KMS-11 (cell line): ENCODE measurements at regions not wholly inside any gene's neighbourhood (a gene's known extent, or its start where the extent isn't known, plus 50 kb on each side); places are given as distances from the start of the nearest gene placed in this dataset.
"Not testable (repeated sequence)": the region's sequence is repeated elsewhere in the genome, so short reads cannot be mapped to it uniquely, and the experiment has no call there.

Experiments used
- H2AFZ ChIP-seq: fragments of 200-600 bp; sonication (generic); 2 replicates; pipeline ENCODE4 v1.6.1; 2016; ENCODE audit warnings: antibody characterized with exemption, mixed run types, low read depth
- H3K27ac ChIP-seq: fragments of 200-600 bp; sonication (generic); 2 replicates; pipeline ENCODE4 v1.6.1; 2016; ENCODE audit warnings: mild to moderate bottlenecking, mixed run types
- H3K27me3 ChIP-seq: fragments of 200-600 bp; sonication (generic); 2 replicates; pipeline ENCODE4 v1.6.1; 2017; ENCODE audit warnings: mild to moderate bottlenecking, low read depth, mixed run types, moderate library complexity; ENCODE audit not compliant: insufficient read depth
- H3K36me3 ChIP-seq: fragments of 200-600 bp; sonication (generic); 2 replicates; pipeline ENCODE4 v1.6.1; 2017; ENCODE audit warnings: mild to moderate bottlenecking, mixed run types; ENCODE audit not compliant: insufficient read depth
- H3K4me1 ChIP-seq: fragments of 200-600 bp; sonication (generic); 2 replicates; pipeline ENCODE4 v1.6.1; 2016; ENCODE audit warnings: mild to moderate bottlenecking, low read depth, mixed run types; ENCODE audit not compliant: poor library complexity, severe bottlenecking
- H3K4me2 ChIP-seq: fragments of 200-600 bp; sonication (generic); 2 replicates; pipeline ENCODE4 v1.7.0; 2016; ENCODE audit warnings: mild to moderate bottlenecking, mixed run types
- H3K4me3 ChIP-seq: fragments of 200-600 bp; sonication (generic); IDR thresholded peaks from 2 replicates; pipeline ENCODE4 v1.6.1; 2017; ENCODE audit warnings: low read depth, low read length, mixed read lengths; ENCODE audit not compliant: insufficient read depth
- H3K79me2 ChIP-seq: fragments of 200-600 bp; sonication (generic); 2 replicates; pipeline ENCODE4 v1.6.1; 2016; ENCODE audit warnings: low read depth, mixed run types; ENCODE audit not compliant: insufficient read depth
- H3K9ac ChIP-seq: fragments of 200-600 bp; sonication (generic); 2 replicates; pipeline ENCODE4 v1.6.1; 2016; ENCODE audit warnings: mild to moderate bottlenecking, mixed run types
- H4K20me1 ChIP-seq: fragments of 200-600 bp; sonication (generic); 2 replicates; pipeline ENCODE4 v1.6.1; 2016; ENCODE audit warnings: mild to moderate bottlenecking, mixed run types; ENCODE audit not compliant: insufficient read depth
- CTCF ChIP-seq: fragments of 200-600 bp; sonication (generic); conservative IDR thresholded peaks from 2 replicates; pipeline ENCODE4 v1.6.1; 2017; ENCODE audit warnings: low read depth, mild to moderate bottlenecking, antibody characterized with exemption, low read length, moderate library complexity, mixed read lengths

GRCh38 chr4:81673961-81674360, 202.3 kb upstream of the RASGEF1B start:
- Histone ChIP-seq H4K20me1 (no peaks in the 10 kb centered on the region), H3K4me3 (no peak overlapping the region), H3K9ac (no peak overlapping the region), H3K27me3 (no peaks in the 10 kb centered on the region), H3K4me2 (no peak overlapping the region), H3K4me1 (peaks cover 3% of the 10 kb centered on the region), H2AFZ (no peak overlapping the region), H3K36me3 (no peaks in the 10 kb centered on the region), H3K27ac (no peak overlapping the region), H3K79me2 (no peaks in the 10 kb centered on the region)
- no peak for TF ChIP-seq CTCF

GRCh38 chr4:81668328-81668727, 196.6 kb upstream of the RASGEF1B start:
- H2AFZ ChIP-seq = peak overlapping the region; percentile 63; the same call in 1 of the 2 replicates
- not testable (repeated sequence) for H3K4me3 ChIP-seq

GRCh38 chr4:81667539-81667938, 195.8 kb upstream of the RASGEF1B start:
- peaks cover 68% of the 10 kb centered on the region for H3K4me1 ChIP-seq
- no peak for TF ChIP-seq CTCF
- H2AFZ ChIP-seq = peak overlapping the region; percentile 63
- no peak overlapping the region for H3K4me3 ChIP-seq
- no peaks in the 10 kb centered on the region for H3K79me2 ChIP-seq
- no peaks in the 10 kb centered on the region for H4K20me1 ChIP-seq
- no peaks in the 10 kb centered on the region for H3K27me3 ChIP-seq
- peak overlapping the region; percentile 61; the same call in 1 of the 2 replicates for H3K9ac ChIP-seq
- peak overlapping the region; percentile 93 for H3K4me2 ChIP-seq
- peak overlapping the region; percentile 98 for H3K27ac ChIP-seq
- no peaks in the 10 kb centered on the region for H3K36me3 ChIP-seq

More at GRCh38 chr4:81668328-81668727, 196.6 kb upstream of the RASGEF1B start:
- peak overlapping the region; percentile 98 for H3K27ac ChIP-seq
- not testable (repeated sequence) for H3K79me2 ChIP-seq, H3K27me3 ChIP-seq, H4K20me1 ChIP-seq, H3K36me3 ChIP-seq
- H3K9ac ChIP-seq = peak overlapping the region; percentile 61; the same call in 1 of the 2 replicates
- H3K4me1 ChIP-seq = peaks cover 60% of the 10 kb centered on the region
- H3K4me2 ChIP-seq = peak overlapping the region; percentile 93

GRCh38 chr4:81666491-81666890, 194.8 kb upstream of the RASGEF1B start:
- Histone ChIP-seq H4K20me1 (no peaks in the 10 kb centered on the region), H3K27me3 (no peaks in the 10 kb centered on the region), H2AFZ (0 out of 2 replicates have a peak overlapping the region, but pooled peaks have one; percentile 63), H3K36me3 (no peaks in the 10 kb centered on the region), H3K79me2 (no peaks in the 10 kb centered on the region), H3K4me3 (no peak overlapping the region), H3K4me2 (peak overlapping the region; percentile 93), H3K9ac (peak overlapping the region; percentile 61; the same call in 1 of the 2 replicates), H3K27ac (peak overlapping the region; percentile 98), H3K4me1 (peaks cover 68% of the 10 kb centered on the region)
- TF ChIP-seq CTCF = no peak

- H3K79me2 ChIP-seq = no peaks in the 10 kb centered on the region
- no peak overlapping the region for H3K4me3 ChIP-seq
- H2AFZ ChIP-seq = peak overlapping the region; percentile 1; the same call in 1 of the 2 replicates
- no peaks in the 10 kb centered on the region for H3K36me3 ChIP-seq
- H3K27me3 ChIP-seq = no peaks in the 10 kb centered on the region
- H4K20me1 ChIP-seq = no peaks in the 10 kb centered on the region
- peak overlapping the region; percentile 93 for H3K4me2 ChIP-seq
- peak overlapping the region; percentile 98 for H3K27ac ChIP-seq
- H3K9ac ChIP-seq = peak overlapping the region; percentile 23; the same call in 1 of the 2 replicates
- no peak for TF ChIP-seq CTCF
- H3K4me1 ChIP-seq = peaks cover 68% of the 10 kb centered on the region
These were observed 193.9 kb upstream of the RASGEF1B start for GRCh38 chr4:81665649-81666048.
